WTC11 (cell line): ENCODE measurements at regions not wholly inside any gene's neighbourhood (a gene's known extent, or its start where the extent isn't known, plus 50 kb on each side); places are given as distances from the start of the nearest gene placed in this dataset.

Source experiments
- ATAC-seq: fragments of 200-7000 bp; cut with Tn5 transposase; 2 replicates; pipeline ENCODE4 v1.10.0; 2021; ENCODE audit warnings: mild to moderate bottlenecking, moderate library complexity
- CTCF ChIA-PET: fragments of 300-600 bp; sonication (Branson Sonifier 250); formaldehyde crosslinking; loops from one replicate; lab custom pipeline; 2021; ENCODE audit warnings: antibody characterized with exemption; lab: Charles Lee
- POLR2A ChIA-PET: fragments of 350-600 bp; sonication (Branson Sonifier 250); formaldehyde crosslinking; loops from one replicate; lab custom pipeline; 2021; ENCODE audit warnings: antibody characterized with exemption; lab: Charles Lee
- DNase-seq: peaks from one replicate; pipeline ENCODE4 v3.0.0; 2021; ENCODE audit warnings: low spot score
- H3K27ac Mint-ChIP-seq: 2 replicates; pipeline ENCODE4 v1.8.0; 2021; ENCODE audit warnings: mixed read lengths
- H3K27me3 Mint-ChIP-seq: 2 replicates; pipeline ENCODE4 v1.8.0; 2021; ENCODE audit warnings: low read depth, mild to moderate bottlenecking, moderate library complexity, mixed read lengths
- H3K36me3 Mint-ChIP-seq: 2 replicates; pipeline ENCODE4 v1.8.0; 2021; ENCODE audit warnings: mixed read lengths
- H3K4me1 Mint-ChIP-seq: 2 replicates; pipeline ENCODE4 v1.8.0; 2022; ENCODE audit warnings: mixed read lengths
- H3K4me3 Mint-ChIP-seq: 2 replicates; pipeline ENCODE4 v1.8.0; 2021; ENCODE audit warnings: mild to moderate bottlenecking, moderate library complexity, mixed read lengths
- H3K9me3 Mint-ChIP-seq: 2 replicates; pipeline ENCODE4 v1.8.0; 2021; ENCODE audit warnings: mixed read lengths
- IRF2 ChIP-seq: sonication (generic); formaldehyde crosslinking; IDR thresholded peaks from 2 replicates; pipeline ENCODE4 v1.8.0; 2022; ENCODE audit warnings: low read depth, missing genetic modification reagents, borderline replicate concordance
- MXD4 ChIP-seq: fragments of 250-450 bp; sonication (Bioruptor Pico); IDR thresholded peaks from 2 replicates; pipeline ENCODE4 v1.8.0; 2021; ENCODE audit warnings: mild to moderate bottlenecking, moderate library complexity, borderline replicate concordance
- MYBL2 ChIP-seq: sonication (generic); formaldehyde crosslinking; IDR thresholded peaks from 2 replicates; pipeline ENCODE4 v1.8.1; 2023; ENCODE audit warnings: mild to moderate bottlenecking, moderate library complexity, missing genetic modification reagents
- NFATC4 ChIP-seq: fragments of 250-450 bp; sonication (Bioruptor Pico); IDR thresholded peaks from 2 replicates; pipeline ENCODE4 v1.9.0; 2021; ENCODE audit warnings: mild to moderate bottlenecking
- SMAD3 ChIP-seq: sonication (generic); formaldehyde crosslinking; IDR thresholded peaks from 2 replicates; pipeline ENCODE4 v1.8.0; 2022; ENCODE audit warnings: missing genetic modification reagents, mild to moderate bottlenecking, borderline replicate concordance
- TF ChIP-seq, protein P1 (sequence below): fragments of 200-600 bp; IDR thresholded peaks from 2 replicates; pipeline ENCODE4 v1.8.0; 2022; ENCODE audit warnings: antibody characterized with exemption
- TF ChIP-seq, protein P2 (sequence below): fragments of 250-450 bp; sonication (Bioruptor Pico); IDR thresholded peaks from 2 replicates; pipeline ENCODE4 v1.9.0; 2021; ENCODE audit warnings: mild to moderate bottlenecking
- TF ChIP-seq, protein P3 (sequence below): sonication (generic); formaldehyde crosslinking; IDR thresholded peaks from 2 replicates; pipeline ENCODE4 v1.8.1; 2023; ENCODE audit warnings: mild to moderate bottlenecking, missing genetic modification reagents
- TF ChIP-seq, protein P4 (sequence below): sonication (generic); formaldehyde crosslinking; IDR thresholded peaks from 2 replicates; pipeline ENCODE4 v1.8.0; 2022; ENCODE audit warnings: mild to moderate bottlenecking, missing genetic modification reagents
- TF ChIP-seq, protein P5 (sequence below): sonication (generic); formaldehyde crosslinking; IDR thresholded peaks from 2 replicates; pipeline ENCODE4 v1.8.1; 2023; ENCODE audit warnings: mild to moderate bottlenecking, moderate library complexity, missing genetic modification reagents
- TF ChIP-seq, protein P6 (sequence below): fragments of 250-450 bp; sonication (Bioruptor Pico); conservative IDR thresholded peaks from 2 replicates; pipeline ENCODE4 v1.9.0; 2021; ENCODE audit warnings: mild to moderate bottlenecking
- TF ChIP-seq, protein P7 (sequence below): sonication (generic); formaldehyde crosslinking; IDR thresholded peaks from 2 replicates; pipeline ENCODE4 v1.8.1; 2023; ENCODE audit warnings: mild to moderate bottlenecking, missing genetic modification reagents, borderline replicate concordance
- TF ChIP-seq, protein P8 (sequence below): fragments of 250-450 bp; sonication (Bioruptor Pico); IDR thresholded peaks from 2 replicates; pipeline ENCODE4 v2.1.2; 2022; ENCODE audit warnings: mild to moderate bottlenecking, moderate library complexity
- TF ChIP-seq, protein P9 (sequence below): fragments of 250-450 bp; sonication (Bioruptor Pico); IDR thresholded peaks from 2 replicates; pipeline ENCODE4 v1.9.0; 2021; ENCODE audit warnings: mild to moderate bottlenecking, borderline replicate concordance

DNA sequence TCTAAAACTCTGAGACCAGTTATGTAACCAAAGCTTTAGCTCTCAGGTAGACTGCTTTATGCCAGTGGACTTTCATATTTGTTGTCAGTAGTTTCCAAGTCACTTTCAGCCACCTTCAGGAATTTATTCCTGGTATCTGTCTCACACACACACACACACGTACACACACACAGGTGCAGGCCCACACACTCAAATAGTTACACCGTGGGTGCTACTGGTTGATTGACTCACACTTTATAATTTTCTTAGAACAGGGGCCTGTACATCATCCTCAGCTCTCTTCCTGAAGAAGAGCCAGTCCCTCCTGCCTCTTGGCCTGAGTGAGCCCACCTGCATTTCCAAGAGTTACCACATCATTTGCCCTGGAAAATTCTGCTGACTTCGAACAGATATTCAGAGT lies 555.2 kb downstream of the SOX6 start (continued):
- TF ChIP-seq, protein P1, sequence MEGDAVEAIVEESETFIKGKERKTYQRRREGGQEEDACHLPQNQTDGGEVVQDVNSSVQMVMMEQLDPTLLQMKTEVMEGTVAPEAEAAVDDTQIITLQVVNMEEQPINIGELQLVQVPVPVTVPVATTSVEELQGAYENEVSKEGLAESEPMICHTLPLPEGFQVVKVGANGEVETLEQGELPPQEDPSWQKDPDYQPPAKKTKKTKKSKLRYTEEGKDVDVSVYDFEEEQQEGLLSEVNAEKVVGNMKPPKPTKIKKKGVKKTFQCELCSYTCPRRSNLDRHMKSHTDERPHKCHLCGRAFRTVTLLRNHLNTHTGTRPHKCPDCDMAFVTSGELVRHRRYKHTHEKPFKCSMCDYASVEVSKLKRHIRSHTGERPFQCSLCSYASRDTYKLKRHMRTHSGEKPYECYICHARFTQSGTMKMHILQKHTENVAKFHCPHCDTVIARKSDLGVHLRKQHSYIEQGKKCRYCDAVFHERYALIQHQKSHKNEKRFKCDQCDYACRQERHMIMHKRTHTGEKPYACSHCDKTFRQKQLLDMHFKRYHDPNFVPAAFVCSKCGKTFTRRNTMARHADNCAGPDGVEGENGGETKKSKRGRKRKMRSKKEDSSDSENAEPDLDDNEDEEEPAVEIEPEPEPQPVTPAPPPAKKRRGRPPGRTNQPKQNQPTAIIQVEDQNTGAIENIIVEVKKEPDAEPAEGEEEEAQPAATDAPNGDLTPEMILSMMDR = no peak
- TF ChIP-seq, protein P2, sequence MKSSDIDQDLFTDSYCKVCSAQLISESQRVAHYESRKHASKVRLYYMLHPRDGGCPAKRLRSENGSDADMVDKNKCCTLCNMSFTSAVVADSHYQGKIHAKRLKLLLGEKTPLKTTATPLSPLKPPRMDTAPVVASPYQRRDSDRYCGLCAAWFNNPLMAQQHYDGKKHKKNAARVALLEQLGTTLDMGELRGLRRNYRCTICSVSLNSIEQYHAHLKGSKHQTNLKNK = no peak
- TF ChIP-seq, protein P3, sequence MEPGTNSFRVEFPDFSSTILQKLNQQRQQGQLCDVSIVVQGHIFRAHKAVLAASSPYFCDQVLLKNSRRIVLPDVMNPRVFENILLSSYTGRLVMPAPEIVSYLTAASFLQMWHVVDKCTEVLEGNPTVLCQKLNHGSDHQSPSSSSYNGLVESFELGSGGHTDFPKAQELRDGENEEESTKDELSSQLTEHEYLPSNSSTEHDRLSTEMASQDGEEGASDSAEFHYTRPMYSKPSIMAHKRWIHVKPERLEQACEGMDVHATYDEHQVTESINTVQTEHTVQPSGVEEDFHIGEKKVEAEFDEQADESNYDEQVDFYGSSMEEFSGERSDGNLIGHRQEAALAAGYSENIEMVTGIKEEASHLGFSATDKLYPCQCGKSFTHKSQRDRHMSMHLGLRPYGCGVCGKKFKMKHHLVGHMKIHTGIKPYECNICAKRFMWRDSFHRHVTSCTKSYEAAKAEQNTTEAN (CRISPR knock-in tag) = no peak
- TF ChIP-seq NFATC4 (CRISPR knock-in tag) (no peak), SMAD3 (CRISPR knock-in tag) (no peak)
- TF ChIP-seq, protein P4, sequence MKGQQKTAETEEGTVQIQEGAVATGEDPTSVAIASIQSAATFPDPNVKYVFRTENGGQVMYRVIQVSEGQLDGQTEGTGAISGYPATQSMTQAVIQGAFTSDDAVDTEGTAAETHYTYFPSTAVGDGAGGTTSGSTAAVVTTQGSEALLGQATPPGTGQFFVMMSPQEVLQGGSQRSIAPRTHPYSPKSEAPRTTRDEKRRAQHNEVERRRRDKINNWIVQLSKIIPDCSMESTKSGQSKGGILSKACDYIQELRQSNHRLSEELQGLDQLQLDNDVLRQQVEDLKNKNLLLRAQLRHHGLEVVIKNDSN (CRISPR knock-in tag) = no peak
- TF ChIP-seq, protein P5, sequence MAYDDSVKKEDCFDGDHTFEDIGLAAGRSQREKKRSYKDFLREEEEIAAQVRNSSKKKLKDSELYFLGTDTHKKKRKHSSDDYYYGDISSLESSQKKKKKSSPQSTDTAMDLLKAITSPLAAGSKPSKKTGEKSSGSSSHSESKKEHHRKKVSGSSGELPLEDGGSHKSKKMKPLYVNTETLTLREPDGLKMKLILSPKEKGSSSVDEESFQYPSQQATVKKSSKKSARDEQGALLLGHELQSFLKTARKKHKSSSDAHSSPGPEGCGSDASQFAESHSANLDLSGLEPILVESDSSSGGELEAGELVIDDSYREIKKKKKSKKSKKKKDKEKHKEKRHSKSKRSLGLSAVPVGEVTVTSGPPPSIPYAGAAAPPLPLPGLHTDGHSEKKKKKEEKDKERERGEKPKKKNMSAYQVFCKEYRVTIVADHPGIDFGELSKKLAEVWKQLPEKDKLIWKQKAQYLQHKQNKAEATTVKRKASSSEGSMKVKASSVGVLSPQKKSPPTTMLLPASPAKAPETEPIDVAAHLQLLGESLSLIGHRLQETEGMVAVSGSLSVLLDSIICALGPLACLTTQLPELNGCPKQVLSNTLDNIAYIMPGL (CRISPR knock-in tag) = no peak
- TF ChIP-seq, all 79 proteins: peak for 0

DNA sequence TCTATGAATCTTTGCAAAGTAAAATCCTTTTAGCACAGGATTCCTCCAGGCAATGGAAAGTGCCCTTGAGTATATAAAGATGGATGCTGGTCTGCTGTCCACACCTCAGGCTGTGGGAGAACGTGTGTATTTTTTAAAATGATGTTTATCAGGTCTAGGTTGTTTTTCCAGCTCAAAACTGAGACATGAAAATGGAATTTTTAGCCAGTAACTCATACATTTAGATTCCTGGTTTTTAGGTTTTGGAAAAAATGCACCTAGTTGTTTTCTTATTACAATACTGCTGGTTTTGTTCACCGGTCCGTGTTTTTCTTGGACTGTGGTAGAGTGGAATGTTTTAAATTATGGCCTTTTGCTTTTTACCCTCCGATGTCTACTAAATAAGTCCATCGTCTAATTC lies 554.7 kb downstream of the SOX6 start:
- TF ChIP-seq, protein P6, sequence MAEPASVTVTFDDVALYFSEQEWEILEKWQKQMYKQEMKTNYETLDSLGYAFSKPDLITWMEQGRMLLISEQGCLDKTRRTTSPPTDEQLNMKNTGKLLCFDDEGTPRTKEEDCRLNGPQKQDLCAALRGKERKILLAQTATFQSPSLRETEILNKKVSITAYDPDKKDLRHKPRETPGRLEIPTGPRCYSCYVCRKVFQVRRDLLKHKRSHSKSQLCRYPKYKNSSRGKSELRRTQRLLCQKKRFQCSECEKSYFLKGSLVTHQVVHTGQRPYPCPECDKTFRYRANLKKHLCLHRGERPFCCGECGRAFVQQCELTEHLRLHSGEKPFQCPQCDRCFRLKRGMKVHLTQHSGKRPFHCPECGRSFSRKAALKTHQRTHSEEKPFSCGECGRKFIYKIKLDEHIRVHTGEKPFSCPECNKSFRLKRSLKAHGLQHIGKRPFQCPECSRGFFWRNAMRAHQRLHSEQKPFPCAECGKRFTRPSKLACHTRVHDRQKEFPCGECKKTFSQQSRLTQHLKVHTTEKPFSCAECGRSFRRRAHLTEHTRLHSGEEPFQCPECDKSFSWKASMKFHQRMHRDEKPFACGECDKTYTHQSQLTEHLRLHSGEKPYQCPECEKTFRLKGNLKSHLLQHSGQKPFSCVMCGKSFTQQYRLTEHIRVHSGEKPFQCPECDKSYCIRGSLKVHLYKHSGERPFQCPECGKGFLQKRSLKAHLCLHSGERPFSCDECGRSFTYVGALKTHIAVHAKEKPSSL (CRISPR knock-in tag) = no peak
- TF ChIP-seq, all 79 proteins: peak for 0
- no peaks in the 10 kb centered on the region for H3K27me3 Mint-ChIP-seq
- H3K27ac Mint-ChIP-seq = no peak overlapping the region
- ChIA-PET CTCF (no interaction called here), POLR2A (no interaction called here)
- H3K36me3 Mint-ChIP-seq = no peaks in the 10 kb centered on the region
- no peak overlapping the region for H3K4me3 Mint-ChIP-seq
- ATAC-seq = no peak
- H3K4me1 Mint-ChIP-seq = no peaks in the 10 kb centered on the region
- no peak for DNase-seq
- peaks cover 3% of the 10 kb centered on the region; the same call in 1 of the 2 replicates for H3K9me3 Mint-ChIP-seq

DNA sequence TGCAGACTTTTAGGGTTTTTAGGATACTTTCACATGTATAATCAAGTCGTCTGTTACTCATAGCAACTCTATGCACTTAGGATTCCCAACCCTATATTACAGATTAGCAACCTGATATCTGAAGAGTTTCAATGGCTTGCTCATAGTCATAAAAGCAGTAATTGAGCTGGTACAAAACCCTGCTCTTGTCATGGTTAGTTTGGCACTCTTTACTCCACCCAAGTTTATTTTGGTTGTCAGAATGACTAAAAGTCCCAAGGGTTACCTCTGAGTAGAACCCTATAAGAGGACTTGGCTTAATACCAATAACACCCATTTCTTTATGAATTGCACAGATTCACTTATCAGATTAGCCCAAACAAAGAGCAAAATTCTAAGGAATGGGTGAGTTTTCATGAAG lies 550.6 kb downstream of the SOX6 start:
- ATAC-seq = no peak
- TF ChIP-seq MXD4 (CRISPR knock-in tag) = no peak
- TF ChIP-seq, protein P7, sequence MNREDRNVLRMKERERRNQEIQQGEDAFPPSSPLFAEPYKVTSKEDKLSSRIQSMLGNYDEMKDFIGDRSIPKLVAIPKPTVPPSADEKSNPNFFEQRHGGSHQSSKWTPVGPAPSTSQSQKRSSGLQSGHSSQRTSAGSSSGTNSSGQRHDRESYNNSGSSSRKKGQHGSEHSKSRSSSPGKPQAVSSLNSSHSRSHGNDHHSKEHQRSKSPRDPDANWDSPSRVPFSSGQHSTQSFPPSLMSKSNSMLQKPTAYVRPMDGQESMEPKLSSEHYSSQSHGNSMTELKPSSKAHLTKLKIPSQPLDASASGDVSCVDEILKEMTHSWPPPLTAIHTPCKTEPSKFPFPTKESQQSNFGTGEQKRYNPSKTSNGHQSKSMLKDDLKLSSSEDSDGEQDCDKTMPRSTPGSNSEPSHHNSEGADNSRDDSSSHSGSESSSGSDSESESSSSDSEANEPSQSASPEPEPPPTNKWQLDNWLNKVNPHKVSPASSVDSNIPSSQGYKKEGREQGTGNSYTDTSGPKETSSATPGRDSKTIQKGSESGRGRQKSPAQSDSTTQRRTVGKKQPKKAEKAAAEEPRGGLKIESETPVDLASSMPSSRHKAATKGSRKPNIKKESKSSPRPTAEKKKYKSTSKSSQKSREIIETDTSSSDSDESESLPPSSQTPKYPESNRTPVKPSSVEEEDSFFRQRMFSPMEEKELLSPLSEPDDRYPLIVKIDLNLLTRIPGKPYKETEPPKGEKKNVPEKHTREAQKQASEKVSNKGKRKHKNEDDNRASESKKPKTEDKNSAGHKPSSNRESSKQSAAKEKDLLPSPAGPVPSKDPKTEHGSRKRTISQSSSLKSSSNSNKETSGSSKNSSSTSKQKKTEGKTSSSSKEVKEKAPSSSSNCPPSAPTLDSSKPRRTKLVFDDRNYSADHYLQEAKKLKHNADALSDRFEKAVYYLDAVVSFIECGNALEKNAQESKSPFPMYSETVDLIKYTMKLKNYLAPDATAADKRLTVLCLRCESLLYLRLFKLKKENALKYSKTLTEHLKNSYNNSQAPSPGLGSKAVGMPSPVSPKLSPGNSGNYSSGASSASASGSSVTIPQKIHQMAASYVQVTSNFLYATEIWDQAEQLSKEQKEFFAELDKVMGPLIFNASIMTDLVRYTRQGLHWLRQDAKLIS (CRISPR knock-in tag) = no peak
- no peak for TF ChIP-seq MYBL2 (CRISPR knock-in tag)
- no peak for TF ChIP-seq IRF2
- TF ChIP-seq, protein P8, sequence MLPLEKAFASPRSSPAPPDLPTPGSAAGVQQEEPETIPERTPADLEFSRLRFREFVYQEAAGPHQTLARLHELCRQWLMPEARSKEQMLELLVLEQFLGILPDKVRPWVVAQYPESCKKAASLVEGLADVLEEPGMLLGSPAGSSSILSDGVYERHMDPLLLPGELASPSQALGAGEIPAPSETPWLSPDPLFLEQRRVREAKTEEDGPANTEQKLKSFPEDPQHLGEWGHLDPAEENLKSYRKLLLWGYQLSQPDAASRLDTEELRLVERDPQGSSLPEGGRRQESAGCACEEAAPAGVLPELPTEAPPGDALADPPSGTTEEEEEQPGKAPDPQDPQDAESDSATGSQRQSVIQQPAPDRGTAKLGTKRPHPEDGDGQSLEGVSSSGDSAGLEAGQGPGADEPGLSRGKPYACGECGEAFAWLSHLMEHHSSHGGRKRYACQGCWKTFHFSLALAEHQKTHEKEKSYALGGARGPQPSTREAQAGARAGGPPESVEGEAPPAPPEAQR (CRISPR knock-in tag) = no peak
- TF ChIP-seq, protein P9, sequence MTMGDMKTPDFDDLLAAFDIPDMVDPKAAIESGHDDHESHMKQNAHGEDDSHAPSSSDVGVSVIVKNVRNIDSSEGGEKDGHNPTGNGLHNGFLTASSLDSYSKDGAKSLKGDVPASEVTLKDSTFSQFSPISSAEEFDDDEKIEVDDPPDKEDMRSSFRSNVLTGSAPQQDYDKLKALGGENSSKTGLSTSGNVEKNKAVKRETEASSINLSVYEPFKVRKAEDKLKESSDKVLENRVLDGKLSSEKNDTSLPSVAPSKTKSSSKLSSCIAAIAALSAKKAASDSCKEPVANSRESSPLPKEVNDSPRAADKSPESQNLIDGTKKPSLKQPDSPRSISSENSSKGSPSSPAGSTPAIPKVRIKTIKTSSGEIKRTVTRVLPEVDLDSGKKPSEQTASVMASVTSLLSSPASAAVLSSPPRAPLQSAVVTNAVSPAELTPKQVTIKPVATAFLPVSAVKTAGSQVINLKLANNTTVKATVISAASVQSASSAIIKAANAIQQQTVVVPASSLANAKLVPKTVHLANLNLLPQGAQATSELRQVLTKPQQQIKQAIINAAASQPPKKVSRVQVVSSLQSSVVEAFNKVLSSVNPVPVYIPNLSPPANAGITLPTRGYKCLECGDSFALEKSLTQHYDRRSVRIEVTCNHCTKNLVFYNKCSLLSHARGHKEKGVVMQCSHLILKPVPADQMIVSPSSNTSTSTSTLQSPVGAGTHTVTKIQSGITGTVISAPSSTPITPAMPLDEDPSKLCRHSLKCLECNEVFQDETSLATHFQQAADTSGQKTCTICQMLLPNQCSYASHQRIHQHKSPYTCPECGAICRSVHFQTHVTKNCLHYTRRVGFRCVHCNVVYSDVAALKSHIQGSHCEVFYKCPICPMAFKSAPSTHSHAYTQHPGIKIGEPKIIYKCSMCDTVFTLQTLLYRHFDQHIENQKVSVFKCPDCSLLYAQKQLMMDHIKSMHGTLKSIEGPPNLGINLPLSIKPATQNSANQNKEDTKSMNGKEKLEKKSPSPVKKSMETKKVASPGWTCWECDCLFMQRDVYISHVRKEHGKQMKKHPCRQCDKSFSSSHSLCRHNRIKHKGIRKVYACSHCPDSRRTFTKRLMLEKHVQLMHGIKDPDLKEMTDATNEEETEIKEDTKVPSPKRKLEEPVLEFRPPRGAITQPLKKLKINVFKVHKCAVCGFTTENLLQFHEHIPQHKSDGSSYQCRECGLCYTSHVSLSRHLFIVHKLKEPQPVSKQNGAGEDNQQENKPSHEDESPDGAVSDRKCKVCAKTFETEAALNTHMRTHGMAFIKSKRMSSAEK = no peak

More for the DNA sequence above, 550.6 kb downstream of the SOX6 start:
- CTCF ChIA-PET = interaction anchor here (1.2 kb wide), 1 partner anchor 14 kb away, joined by 4 read pairs; no protein-coding TSS in a partner anchor
- POLR2A ChIA-PET = no interaction called here
- Mint-ChIP-seq H3K4me1 (peaks cover 12% of the 10 kb centered on the region), H3K9me3 (peaks cover 3% of the 10 kb centered on the region; the same call in 1 of the 2 replicates), H3K36me3 (no peaks in the 10 kb centered on the region), H3K27me3 (no peaks in the 10 kb centered on the region), H3K4me3 (no peak overlapping the region), H3K27ac (no peak overlapping the region)
- no peak for DNase-seq
